ENCODE measurements at regions not wholly inside any gene's neighbourhood (a gene's known extent, or its start where the extent isn't known, plus 50 kb on each side); places are given as distances from the start of the nearest gene placed in this dataset.

DNA sequence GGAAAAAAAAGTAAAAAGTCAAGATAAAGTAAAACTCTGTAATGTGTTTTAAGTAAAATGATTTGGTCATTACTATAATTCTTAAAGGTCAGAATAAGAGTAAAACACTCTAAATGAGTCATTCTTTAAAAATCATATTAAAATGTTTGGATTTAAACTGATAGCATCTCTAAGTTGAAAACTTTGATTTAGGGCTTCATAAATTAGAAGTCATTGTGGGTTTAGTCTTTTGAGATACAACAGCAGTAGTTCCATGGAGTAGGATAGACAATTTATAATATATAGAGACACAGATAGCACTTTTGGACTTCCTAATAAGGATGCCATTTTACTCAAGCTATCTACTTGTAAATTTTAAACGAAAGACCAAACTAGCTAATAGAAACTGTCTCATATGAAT, 77.1 kb upstream of the PABPC4L start:
- TF ChIP-seq CTCF (IDR thresholded peaks at IDR 0.05) (no peak), EP300 (IDR thresholded peaks at IDR 0.05) (no peak), POLR2AphosphoS5 (IDR thresholded peaks at IDR 0.05) (no peak), POLR2A (IDR thresholded peaks at IDR 0.05) (no peak)

All from suprapubic skin (tissue), 4 donors.